ENCODE measurements at regions not wholly inside any gene's neighbourhood (a gene's known extent, or its start where the extent isn't known, plus 50 kb on each side); places are given as distances from the start of the nearest gene placed in this dataset.

GRCh38 chr21:18673789-18674188 lies 270.2 kb upstream of the TMPRSS15 start:
- Histone ChIP-seq H3K27ac (ENCODE audit: low read length) (no peak overlapping the region), H3K36me3 (ENCODE audit: insufficient read depth, low read length) (no peaks in the 10 kb centered on the region), H3K4me1 (ENCODE audit: insufficient read depth, low read length) (no peaks in the 10 kb centered on the region), H3K27me3 (ENCODE audit: insufficient read depth, low read length, poor library complexity) (no peaks in the 10 kb centered on the region), H3K79me2 (ENCODE audit: insufficient read depth, low read length) (no peaks in the 10 kb centered on the region), H2AFZ (ENCODE audit: low read depth, low read length) (no peak overlapping the region), H3K4me3 (ENCODE audit: low read depth in 1 of 2, low read length in 2 of 2) (no peak overlapping the region), H3K4me2 (ENCODE audit: insufficient read depth, low read length) (no peak overlapping the region), H4K20me1 (ENCODE audit: insufficient read depth, low read length) (no peaks in the 10 kb centered on the region), H3K9me3 (ENCODE audit: insufficient read depth, low read length, severe bottlenecking) (no peaks in the 10 kb centered on the region), H3K9ac (ENCODE audit: low read depth, low read length) (no peak overlapping the region)
- no peak for DNase-seq
- no peak for TF ChIP-seq EZH2 (IDR thresholded peaks at IDR 0.05; ENCODE audit: borderline replicate concordance, low read depth, low read length, severe bottlenecking)
- TF ChIP-seq, protein P1, sequence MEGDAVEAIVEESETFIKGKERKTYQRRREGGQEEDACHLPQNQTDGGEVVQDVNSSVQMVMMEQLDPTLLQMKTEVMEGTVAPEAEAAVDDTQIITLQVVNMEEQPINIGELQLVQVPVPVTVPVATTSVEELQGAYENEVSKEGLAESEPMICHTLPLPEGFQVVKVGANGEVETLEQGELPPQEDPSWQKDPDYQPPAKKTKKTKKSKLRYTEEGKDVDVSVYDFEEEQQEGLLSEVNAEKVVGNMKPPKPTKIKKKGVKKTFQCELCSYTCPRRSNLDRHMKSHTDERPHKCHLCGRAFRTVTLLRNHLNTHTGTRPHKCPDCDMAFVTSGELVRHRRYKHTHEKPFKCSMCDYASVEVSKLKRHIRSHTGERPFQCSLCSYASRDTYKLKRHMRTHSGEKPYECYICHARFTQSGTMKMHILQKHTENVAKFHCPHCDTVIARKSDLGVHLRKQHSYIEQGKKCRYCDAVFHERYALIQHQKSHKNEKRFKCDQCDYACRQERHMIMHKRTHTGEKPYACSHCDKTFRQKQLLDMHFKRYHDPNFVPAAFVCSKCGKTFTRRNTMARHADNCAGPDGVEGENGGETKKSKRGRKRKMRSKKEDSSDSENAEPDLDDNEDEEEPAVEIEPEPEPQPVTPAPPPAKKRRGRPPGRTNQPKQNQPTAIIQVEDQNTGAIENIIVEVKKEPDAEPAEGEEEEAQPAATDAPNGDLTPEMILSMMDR (IDR thresholded peaks at IDR 0.05; ENCODE audit: borderline replicate concordance, extremely low read depth, low read length, poor library complexity, severe bottlenecking), result no peak
- no peak for ATAC-seq (ENCODE audit: insufficient read depth, low read depth)

DNA sequence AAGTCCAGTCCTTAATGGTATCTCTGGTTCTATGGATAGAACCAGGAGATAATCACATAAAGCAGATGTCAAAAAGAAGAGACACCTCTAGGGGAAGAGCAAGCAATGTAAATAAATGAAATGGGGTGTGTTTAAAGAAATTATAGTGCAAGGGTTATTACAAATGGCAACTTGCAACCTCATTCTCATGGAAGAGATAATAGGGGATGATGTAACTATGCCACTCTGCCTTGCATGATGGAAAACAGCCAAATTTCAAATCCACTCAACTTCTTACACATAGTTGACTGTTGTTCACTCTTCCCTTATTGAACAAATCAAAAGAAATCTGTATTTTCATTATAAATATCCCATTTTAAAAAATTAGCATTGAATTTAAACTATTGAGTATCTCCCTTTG lies 274.0 kb upstream of the TMPRSS15 start:
- TF ChIP-seq, protein P1 (IDR thresholded peaks at IDR 0.05; ENCODE audit: borderline replicate concordance, extremely low read depth, low read length, poor library complexity, severe bottlenecking), result no peak
- no peak for TF ChIP-seq EZH2 (IDR thresholded peaks at IDR 0.05; ENCODE audit: borderline replicate concordance, low read depth, low read length, severe bottlenecking)
- no peak for ATAC-seq (ENCODE audit: insufficient read depth, low read depth)
- no peaks in the 10 kb centered on the region for H4K20me1 ChIP-seq (ENCODE audit: insufficient read depth, low read length)

GRCh38 chr21:18705971-18706370 lies 302.4 kb upstream of the TMPRSS15 start:
- H3K27ac ChIP-seq (ENCODE audit: low read length), result no peak overlapping the region
- no peaks in the 10 kb centered on the region for H3K9me3 ChIP-seq (ENCODE audit: insufficient read depth, low read length, severe bottlenecking)
- DNase-seq (no peak), ATAC-seq (ENCODE audit: insufficient read depth, low read depth) (no peak)
- no peak overlapping the region for H3K4me3 ChIP-seq (ENCODE audit: low read depth in 1 of 2, low read length in 2 of 2)
- H3K4me2 ChIP-seq (ENCODE audit: insufficient read depth, low read length), result no peak overlapping the region
- H3K27me3 ChIP-seq (ENCODE audit: insufficient read depth, low read length, poor library complexity), result no peaks in the 10 kb centered on the region
- H3K4me1 ChIP-seq (ENCODE audit: insufficient read depth, low read length), result no peaks in the 10 kb centered on the region
- no peaks in the 10 kb centered on the region for H4K20me1 ChIP-seq (ENCODE audit: insufficient read depth, low read length)
- H3K36me3 ChIP-seq (ENCODE audit: insufficient read depth, low read length), result no peaks in the 10 kb centered on the region
- no peak overlapping the region for H2AFZ ChIP-seq (ENCODE audit: low read depth, low read length)
- H3K79me2 ChIP-seq (ENCODE audit: insufficient read depth, low read length), result no peaks in the 10 kb centered on the region
- no peak overlapping the region for H3K9ac ChIP-seq (ENCODE audit: low read depth, low read length)
- TF ChIP-seq EZH2 (IDR thresholded peaks at IDR 0.05; ENCODE audit: borderline replicate concordance, low read depth, low read length, severe bottlenecking), result no peak
- TF ChIP-seq, protein P1 (IDR thresholded peaks at IDR 0.05; ENCODE audit: borderline replicate concordance, extremely low read depth, low read length, poor library complexity, severe bottlenecking), result no peak

More for the DNA sequence above, 274.0 kb upstream of the TMPRSS15 start:
- Histone ChIP-seq H3K4me1 (ENCODE audit: insufficient read depth, low read length) (no peaks in the 10 kb centered on the region), H3K4me3 (ENCODE audit: low read depth in 1 of 2, low read length in 2 of 2) (no peak overlapping the region), H2AFZ (ENCODE audit: low read depth, low read length) (no peak overlapping the region), H3K4me2 (ENCODE audit: insufficient read depth, low read length) (no peak overlapping the region), H3K27me3 (ENCODE audit: insufficient read depth, low read length, poor library complexity) (no peaks in the 10 kb centered on the region), H3K79me2 (ENCODE audit: insufficient read depth, low read length) (no peaks in the 10 kb centered on the region), H3K27ac (ENCODE audit: low read length) (no peak overlapping the region), H3K9ac (ENCODE audit: low read depth, low read length) (no peak overlapping the region), H3K9me3 (ENCODE audit: insufficient read depth, low read length, severe bottlenecking) (no peaks in the 10 kb centered on the region), H3K36me3 (ENCODE audit: insufficient read depth, low read length) (no peaks in the 10 kb centered on the region)
- DNase-seq, result no peak

GRCh38 chr21:18711662-18712061 lies 308.1 kb upstream of the TMPRSS15 start:
- no peak for DNase-seq
- no peaks in the 10 kb centered on the region for H3K4me1 ChIP-seq (ENCODE audit: insufficient read depth, low read length)
- no peak for ATAC-seq (ENCODE audit: insufficient read depth, low read depth)
- H2AFZ ChIP-seq (ENCODE audit: low read depth, low read length), result no peak overlapping the region
- no peaks in the 10 kb centered on the region for H3K27me3 ChIP-seq (ENCODE audit: insufficient read depth, low read length, poor library complexity)
- no peaks in the 10 kb centered on the region for H3K36me3 ChIP-seq (ENCODE audit: insufficient read depth, low read length)
- H3K9me3 ChIP-seq (ENCODE audit: insufficient read depth, low read length, severe bottlenecking), result no peaks in the 10 kb centered on the region
- H3K27ac ChIP-seq (ENCODE audit: low read length), result no peak overlapping the region
- no peak for TF ChIP-seq EZH2 (IDR thresholded peaks at IDR 0.05; ENCODE audit: borderline replicate concordance, low read depth, low read length, severe bottlenecking)
- TF ChIP-seq, protein P1 (IDR thresholded peaks at IDR 0.05; ENCODE audit: borderline replicate concordance, extremely low read depth, low read length, poor library complexity, severe bottlenecking), result no peak
- H3K79me2 ChIP-seq (ENCODE audit: insufficient read depth, low read length), result no peaks in the 10 kb centered on the region
- no peak overlapping the region for H3K9ac ChIP-seq (ENCODE audit: low read depth, low read length)
- no peaks in the 10 kb centered on the region for H4K20me1 ChIP-seq (ENCODE audit: insufficient read depth, low read length)
- H3K4me2 ChIP-seq (ENCODE audit: insufficient read depth, low read length), result no peak overlapping the region
- no peak overlapping the region for H3K4me3 ChIP-seq (ENCODE audit: low read depth in 1 of 2, low read length in 2 of 2)

All from DND-41 (cell line).